ENCODE measurements at regions not wholly inside any gene's neighbourhood (a gene's known extent, or its start where the extent isn't known, plus 50 kb on each side); places are given as distances from the start of the nearest gene placed in this dataset.
"Not testable (repeated sequence)": the region's sequence is repeated elsewhere in the genome, so short reads cannot be mapped to it uniquely, and the experiment has no call there.

GRCh38 chr6:93859971-93860370 lies 440.6 kb upstream of the EPHA7 start:
- no peak overlapping the region for H3K27ac Mint-ChIP-seq

GRCh38 chr6:93858213-93858612 lies 438.9 kb upstream of the EPHA7 start:
- Mint-ChIP-seq H3K4me1 (ENCODE audit: low read depth) (no peaks in the 10 kb centered on the region), H3K27ac (no peak overlapping the region), H3K4me3 (no peak overlapping the region), H3K9me3 (peaks cover 55% of the 10 kb centered on the region), H3K27me3 (ENCODE audit: insufficient read depth) (peaks cover 1% of the 10 kb centered on the region; the same call in 1 of the 2 replicates), H3K36me3 (ENCODE audit: low read depth) (no peaks in the 10 kb centered on the region)
- no peak for TF ChIP-seq CTCF (IDR thresholded peaks at IDR 0.05)
- no peak for DNase-seq

More at GRCh38 chr6:93859971-93860370, 440.6 kb upstream of the EPHA7 start:
- DNase-seq, result no peak
- H3K36me3 Mint-ChIP-seq (ENCODE audit: low read depth), result no peaks in the 10 kb centered on the region
- TF ChIP-seq CTCF (IDR thresholded peaks at IDR 0.05), result no peak
- no peak overlapping the region for H3K4me3 Mint-ChIP-seq
- H3K27me3 Mint-ChIP-seq (ENCODE audit: insufficient read depth), result peaks cover 1% of the 10 kb centered on the region; the same call in 1 of the 2 replicates
- no peaks in the 10 kb centered on the region for H3K4me1 Mint-ChIP-seq (ENCODE audit: low read depth)
- H3K9me3 Mint-ChIP-seq, result peaks cover 44% of the 10 kb centered on the region

GRCh38 chr6:93849857-93850256 lies 430.5 kb upstream of the EPHA7 start:
- Mint-ChIP-seq H3K4me1 (ENCODE audit: low read depth) (no peaks in the 10 kb centered on the region), H3K4me3 (no peak overlapping the region), H3K27ac (no peak overlapping the region), H3K9me3 (peaks cover 27% of the 10 kb centered on the region), H3K36me3 (ENCODE audit: low read depth) (no peaks in the 10 kb centered on the region), H3K27me3 (ENCODE audit: insufficient read depth) (no peaks in the 10 kb centered on the region)
- no peak for TF ChIP-seq CTCF (IDR thresholded peaks at IDR 0.05)
- DNase-seq, result no peak

- Mint-ChIP-seq H3K4me1 (ENCODE audit: low read depth) (no peaks in the 10 kb centered on the region), H3K36me3 (ENCODE audit: low read depth) (no peaks in the 10 kb centered on the region), H3K9me3 (peaks cover 14% of the 10 kb centered on the region), H3K4me3 (no peak overlapping the region), H3K27ac (no peak overlapping the region), H3K27me3 (ENCODE audit: insufficient read depth) (no peaks in the 10 kb centered on the region)
- DNase-seq, result no peak
- no peak for TF ChIP-seq CTCF (IDR thresholded peaks at IDR 0.05)
Observed at GRCh38 chr6:93848031-93848742, 428.8 kb upstream of the EPHA7 start.

- no peaks in the 10 kb centered on the region for H3K4me1 Mint-ChIP-seq (ENCODE audit: low read depth)
- H3K27ac Mint-ChIP-seq, result no peak overlapping the region
- no peak overlapping the region for H3K4me3 Mint-ChIP-seq
- no peaks in the 10 kb centered on the region; the same call in 1 of the 2 replicates for H3K36me3 Mint-ChIP-seq (ENCODE audit: low read depth)
- H3K9me3 Mint-ChIP-seq, result peaks cover 16% of the 10 kb centered on the region
- H3K27me3 Mint-ChIP-seq (ENCODE audit: insufficient read depth), result no peaks in the 10 kb centered on the region
- DNase-seq, result no peak
- TF ChIP-seq CTCF (IDR thresholded peaks at IDR 0.05), result no peak
Observed at GRCh38 chr6:93842178-93842577, 422.8 kb upstream of the EPHA7 start.

- not testable (repeated sequence) for H3K4me1 Mint-ChIP-seq (ENCODE audit: low read depth)
Observed at GRCh38 chr6:93835451-93836145, 416.2 kb upstream of the EPHA7 start.

GRCh38 chr6:93835026-93835425 lies 415.7 kb upstream of the EPHA7 start:
- H3K27ac Mint-ChIP-seq; H3K4me3 Mint-ChIP-seq; H3K27me3 Mint-ChIP-seq (ENCODE audit: insufficient read depth); H3K4me1 Mint-ChIP-seq (ENCODE audit: low read depth); H3K36me3 Mint-ChIP-seq (ENCODE audit: low read depth); DNase-seq: not testable (repeated sequence)
- peaks cover 24% of the 10 kb centered on the region for H3K9me3 Mint-ChIP-seq

More at GRCh38 chr6:93835451-93836145, 416.2 kb upstream of the EPHA7 start:
- H3K27ac Mint-ChIP-seq; H3K36me3 Mint-ChIP-seq (ENCODE audit: low read depth); H3K27me3 Mint-ChIP-seq (ENCODE audit: insufficient read depth); DNase-seq; H3K4me3 Mint-ChIP-seq: not testable (repeated sequence)
- peaks cover 25% of the 10 kb centered on the region for H3K9me3 Mint-ChIP-seq

- not testable (repeated sequence) for H3K27me3 Mint-ChIP-seq (ENCODE audit: insufficient read depth)
Observed at GRCh38 chr6:93833326-93833725, 414.0 kb upstream of the EPHA7 start.

GRCh38 chr6:93829757-93830156 lies 410.4 kb upstream of the EPHA7 start:
- H3K4me1 Mint-ChIP-seq (ENCODE audit: low read depth); H3K27ac Mint-ChIP-seq: not testable (repeated sequence)

More at GRCh38 chr6:93833326-93833725, 414.0 kb upstream of the EPHA7 start:
- H3K4me3 Mint-ChIP-seq; H3K27ac Mint-ChIP-seq; DNase-seq; H3K4me1 Mint-ChIP-seq (ENCODE audit: low read depth); H3K36me3 Mint-ChIP-seq (ENCODE audit: low read depth): not testable (repeated sequence)
- peaks cover 37% of the 10 kb centered on the region for H3K9me3 Mint-ChIP-seq

More at GRCh38 chr6:93829757-93830156, 410.4 kb upstream of the EPHA7 start:
- DNase-seq; H3K4me3 Mint-ChIP-seq; H3K27me3 Mint-ChIP-seq (ENCODE audit: insufficient read depth); H3K36me3 Mint-ChIP-seq (ENCODE audit: low read depth): not testable (repeated sequence)
- peaks cover 36% of the 10 kb centered on the region for H3K9me3 Mint-ChIP-seq
